Bone marrow (tissue), 2 donors: ENCODE measurements at regions not wholly inside any gene's neighbourhood (a gene's known extent, or its start where the extent isn't known, plus 50 kb on each side); places are given as distances from the start of the nearest gene placed in this dataset.
"Not testable (repeated sequence)": the region's sequence is repeated elsewhere in the genome, so short reads cannot be mapped to it uniquely, and the experiment has no call there.

ENCODE experiments used
- DNase-seq, 2 donors: peaks; one replicate each; lab custom pipeline; 2025; lab: John Stamatoyannopoulos, UW

- no peak for DNase-seq
Measured at GRCh38 chr6:167735084-167735950, 91.4 kb upstream of the AFDN start.

- DNase-seq = no peak
Measured at GRCh38 chr6:167735951-167736288, 90.8 kb upstream of the AFDN start.

- DNase-seq = no peak
Measured at GRCh38 chr6:167736486-167737204, 90.1 kb upstream of the AFDN start.

- DNase-seq = no peak
Measured at GRCh38 chr6:167737205-167737830, 89.4 kb upstream of the AFDN start.

GRCh38 chr6:167738386-167738785 is 88.3 kb upstream of the AFDN start:
- no peak for DNase-seq

GRCh38 chr6:167739721-167740475 is 86.8 kb upstream of the AFDN start:
- no peak for DNase-seq

- DNase-seq = no peak
Measured at GRCh38 chr6:167742719-167743303, 83.9 kb upstream of the AFDN start.

- no peak for DNase-seq
Measured at GRCh38 chr6:167744681-167745669, 81.7 kb upstream of the AFDN start.

- no peak for DNase-seq
Measured at GRCh38 chr6:167745670-167746389, 80.9 kb upstream of the AFDN start.

- no peak for DNase-seq
Measured at GRCh38 chr6:167746390-167746907, 80.3 kb upstream of the AFDN start.

GRCh38 chr6:167746975-167747374 is 79.7 kb upstream of the AFDN start:
- no peak for DNase-seq

GRCh38 chr6:167747645-167748044 is 79.1 kb upstream of the AFDN start:
- DNase-seq = no peak

GRCh38 chr6:167748046-167748445 is 78.7 kb upstream of the AFDN start:
- DNase-seq = no peak

- no peak for DNase-seq
Measured at GRCh38 chr6:167748458-167749379, 78.0 kb upstream of the AFDN start.

- DNase-seq = no peak
Measured at GRCh38 chr6:167750956-167751358, 75.8 kb upstream of the AFDN start.

- no peak for DNase-seq
Measured at GRCh38 chr6:167751579-167752115, 75.1 kb upstream of the AFDN start.

GRCh38 chr6:167753281-167753680 is 73.4 kb upstream of the AFDN start:
- DNase-seq = not testable (repeated sequence)

GRCh38 chr6:167754691-167755090 is 72.0 kb upstream of the AFDN start:
- no peak for DNase-seq
